ENCODE measurements at regions not wholly inside any gene's neighbourhood (a gene's known extent, or its start where the extent isn't known, plus 50 kb on each side); places are given as distances from the start of the nearest gene placed in this dataset.

DNA sequence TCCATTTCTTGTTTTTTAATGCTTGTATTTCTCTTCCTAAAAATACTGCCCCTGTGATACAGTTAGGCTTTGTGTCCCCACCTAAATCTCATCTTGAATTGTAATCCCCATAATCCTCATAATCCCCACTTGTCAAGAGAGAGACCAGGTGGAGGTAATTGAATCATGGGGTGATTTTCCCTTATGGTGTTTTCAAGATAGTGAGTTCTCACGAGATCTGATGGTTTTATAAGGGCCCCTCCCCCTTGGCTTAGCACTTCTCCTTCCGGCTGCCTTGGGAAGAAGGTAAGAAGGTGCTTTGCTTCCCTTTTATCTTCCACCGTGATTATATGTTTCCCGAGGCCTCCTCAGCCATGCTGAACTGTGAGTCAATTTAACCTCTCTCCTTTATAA lies 227.4 kb downstream of the MAN2A1 start:
- no peak overlapping the region for H3K9ac ChIP-seq (ENCODE audit: low read length)
- no peak overlapping the region for H3K4me3 ChIP-seq (ENCODE audit: low read length)
- peaks cover 3% of the 10 kb centered on the region for H3K4me1 ChIP-seq (ENCODE audit: control insufficient read depth, insufficient read depth, low read length)
- no peaks in the 10 kb centered on the region for H3K9me3 ChIP-seq (ENCODE audit: control insufficient read depth, low read length)
- no peaks in the 10 kb centered on the region for H3K36me3 ChIP-seq (ENCODE audit: control insufficient read depth, insufficient read depth, low read length, severe bottlenecking)
- no peaks in the 10 kb centered on the region for H3K27me3 ChIP-seq (replicated peaks; ENCODE audit: control insufficient read depth, insufficient read depth, low read length)
- DNase-seq (ENCODE audit: low read depth) = no peak

DNA sequence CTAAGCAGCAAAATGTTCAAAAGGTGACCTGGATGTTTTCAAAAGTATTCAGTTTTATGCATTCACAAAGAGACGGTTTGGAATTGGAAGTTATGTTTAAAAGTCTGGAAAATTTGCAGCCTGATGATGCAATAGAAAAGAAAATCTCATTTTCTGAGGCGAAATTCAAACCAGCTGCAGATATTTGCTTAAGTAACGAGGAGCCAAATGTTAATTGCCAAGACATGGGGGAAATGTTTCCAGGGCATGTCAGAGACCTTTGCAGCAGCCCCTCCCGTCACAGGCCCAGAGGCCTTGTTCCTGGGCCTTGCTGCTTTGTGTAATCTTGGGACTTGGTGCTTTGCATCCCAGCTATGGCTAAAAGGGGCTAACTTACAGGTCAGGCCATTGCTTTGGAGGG lies 228.2 kb downstream of the MAN2A1 start:
- Histone ChIP-seq H3K9ac (ENCODE audit: low read length) (no peak overlapping the region), H3K36me3 (ENCODE audit: control insufficient read depth, insufficient read depth, low read length, severe bottlenecking) (no peaks in the 10 kb centered on the region), H3K27me3 (replicated peaks; ENCODE audit: control insufficient read depth, insufficient read depth, low read length) (no peaks in the 10 kb centered on the region), H3K4me1 (ENCODE audit: control insufficient read depth, insufficient read depth, low read length) (peaks cover 3% of the 10 kb centered on the region), H3K4me3 (ENCODE audit: low read length) (no peak overlapping the region), H3K9me3 (ENCODE audit: control insufficient read depth, low read length) (no peaks in the 10 kb centered on the region)
- DNase-seq (ENCODE audit: low read depth) = peak; percentile 65

DNA sequence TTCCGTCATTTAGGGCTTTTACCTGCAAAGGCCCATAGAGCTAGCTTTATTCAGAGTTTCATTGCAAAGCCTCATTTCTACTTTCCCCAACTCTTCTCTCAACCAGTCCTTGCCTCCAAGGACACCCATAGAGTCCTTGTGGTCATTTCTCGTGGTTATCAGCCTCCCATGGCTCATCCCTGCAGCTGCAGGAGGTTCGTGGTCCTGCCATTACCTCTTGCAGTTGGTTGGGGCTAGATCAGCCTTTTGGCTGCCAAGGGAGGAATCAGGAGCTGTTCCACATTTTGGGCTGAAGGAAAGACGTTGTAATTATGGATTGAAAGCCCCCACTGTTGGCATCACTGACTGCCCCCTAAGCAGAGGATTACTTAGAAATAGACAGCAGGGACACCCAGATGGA lies 231.0 kb downstream of the MAN2A1 start:
- Histone ChIP-seq H3K4me3 (ENCODE audit: low read length) (no peak overlapping the region), H3K36me3 (ENCODE audit: control insufficient read depth, insufficient read depth, low read length, severe bottlenecking) (no peaks in the 10 kb centered on the region), H3K9me3 (ENCODE audit: control insufficient read depth, low read length) (no peaks in the 10 kb centered on the region), H3K9ac (ENCODE audit: low read length) (no peak overlapping the region), H3K27me3 (replicated peaks; ENCODE audit: control insufficient read depth, insufficient read depth, low read length) (peaks cover 8% of the 10 kb centered on the region), H3K4me1 (ENCODE audit: control insufficient read depth, insufficient read depth, low read length) (peaks cover 3% of the 10 kb centered on the region)
- no peak for DNase-seq (ENCODE audit: low read depth)

DNA sequence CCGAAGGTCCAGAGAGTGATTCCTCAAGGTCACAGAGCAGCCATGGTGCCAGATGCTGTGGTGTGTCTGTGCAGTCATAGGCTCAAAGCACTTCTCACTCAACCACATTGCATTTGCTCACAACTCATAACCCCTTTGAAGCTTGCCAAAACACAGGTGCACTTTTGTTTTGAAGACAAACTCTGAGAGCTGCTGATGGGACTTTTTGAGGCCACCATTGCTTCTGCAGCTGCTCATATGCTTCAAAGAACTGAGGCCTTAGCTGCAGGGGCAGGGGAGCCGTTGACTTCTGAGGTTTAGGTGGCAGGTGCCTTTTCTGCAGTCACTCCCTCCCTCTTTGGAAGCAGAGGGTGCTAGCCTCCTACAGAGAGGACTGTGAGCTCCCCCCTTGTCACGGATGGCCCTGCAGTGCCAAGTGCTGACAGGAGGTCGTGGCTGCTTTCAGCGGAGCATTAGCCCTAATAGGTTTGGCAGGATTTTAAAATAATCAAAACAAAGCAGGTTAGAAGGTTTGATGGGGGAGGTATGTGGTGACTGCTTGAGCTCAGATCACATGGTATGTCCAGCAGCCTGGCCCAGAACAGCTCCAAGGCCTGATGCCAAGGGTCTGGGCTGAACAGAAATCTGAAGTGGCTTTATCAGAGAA lies 232.1 kb downstream of the MAN2A1 start:
- no peak overlapping the region for H3K9ac ChIP-seq (ENCODE audit: low read length)
- no peak for DNase-seq (ENCODE audit: low read depth)
- no peaks in the 10 kb centered on the region for H3K36me3 ChIP-seq (ENCODE audit: control insufficient read depth, insufficient read depth, low read length, severe bottlenecking)
- H3K4me1 ChIP-seq (ENCODE audit: control insufficient read depth, insufficient read depth, low read length) = peaks cover 3% of the 10 kb centered on the region
- H3K9me3 ChIP-seq (ENCODE audit: control insufficient read depth, low read length) = no peaks in the 10 kb centered on the region
- no peak overlapping the region for H3K4me3 ChIP-seq (ENCODE audit: low read length)
- H3K27me3 ChIP-seq (replicated peaks; ENCODE audit: control insufficient read depth, insufficient read depth, low read length) = peaks cover 8% of the 10 kb centered on the region

DNA sequence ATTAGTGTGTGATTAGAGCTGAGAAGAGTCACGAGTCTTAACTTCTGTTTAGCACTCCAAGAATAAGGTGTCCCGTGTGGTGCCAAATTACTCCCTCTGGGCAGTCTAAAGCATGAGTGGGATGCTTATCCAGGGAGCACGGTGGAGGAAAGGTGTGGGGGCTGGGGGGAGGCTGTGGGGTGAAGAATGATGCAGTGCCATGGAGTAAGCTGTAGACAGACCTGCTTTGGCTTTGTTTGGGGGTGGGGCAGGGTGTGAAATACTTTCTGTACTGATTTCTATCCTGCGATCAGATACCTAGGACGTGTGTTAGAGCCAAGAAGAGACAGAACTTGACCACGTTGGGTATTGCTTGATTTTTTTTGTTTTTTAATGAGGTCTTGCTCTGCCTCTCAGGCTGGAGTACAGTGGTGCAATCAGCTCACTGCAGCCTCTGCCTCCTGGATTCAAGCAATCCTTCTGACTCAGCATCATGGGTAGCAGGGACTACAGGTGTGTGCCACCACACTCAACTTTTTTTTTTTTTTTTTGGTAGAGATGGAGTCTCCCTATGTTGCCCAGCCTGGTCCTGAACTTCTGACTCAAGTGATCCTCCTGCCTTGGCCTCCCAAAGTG lies 232.8 kb downstream of the MAN2A1 start:
- DNase-seq (ENCODE audit: low read depth) = no peak
- no peaks in the 10 kb centered on the region for H3K9me3 ChIP-seq (ENCODE audit: control insufficient read depth, low read length)
- no peaks in the 10 kb centered on the region for H3K36me3 ChIP-seq (ENCODE audit: control insufficient read depth, insufficient read depth, low read length, severe bottlenecking)
- H3K9ac ChIP-seq (ENCODE audit: low read length) = no peak overlapping the region
- H3K27me3 ChIP-seq (replicated peaks; ENCODE audit: control insufficient read depth, insufficient read depth, low read length) = peaks cover 8% of the 10 kb centered on the region
- H3K4me3 ChIP-seq (ENCODE audit: low read length) = no peak overlapping the region
- peaks cover 3% of the 10 kb centered on the region for H3K4me1 ChIP-seq (ENCODE audit: control insufficient read depth, insufficient read depth, low read length)

DNA sequence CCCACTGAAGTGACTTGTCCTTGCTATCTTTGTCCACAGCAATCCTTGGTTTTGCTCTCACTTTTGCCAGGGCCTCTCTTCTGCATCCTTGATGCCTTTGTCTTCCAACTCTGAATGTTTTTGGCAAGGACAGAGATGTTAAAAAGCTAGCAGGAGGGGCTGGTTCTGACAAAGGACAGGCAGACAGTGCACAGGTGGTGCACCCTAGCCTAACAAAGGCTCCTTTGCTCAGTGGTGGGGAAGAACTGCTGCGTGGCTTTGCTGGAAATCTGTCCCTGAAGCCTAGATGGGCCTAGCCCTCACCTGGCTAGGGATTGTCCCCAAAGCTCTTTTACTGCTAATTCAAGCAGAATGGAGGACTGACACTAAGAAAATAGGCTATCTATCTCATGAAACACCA lies 233.5 kb downstream of the MAN2A1 start:
- H3K9me3 ChIP-seq (ENCODE audit: control insufficient read depth, low read length) = no peaks in the 10 kb centered on the region
- H3K27me3 ChIP-seq (replicated peaks; ENCODE audit: control insufficient read depth, insufficient read depth, low read length) = peaks cover 8% of the 10 kb centered on the region
- H3K36me3 ChIP-seq (ENCODE audit: control insufficient read depth, insufficient read depth, low read length, severe bottlenecking) = no peaks in the 10 kb centered on the region
- no peaks in the 10 kb centered on the region for H3K4me1 ChIP-seq (ENCODE audit: control insufficient read depth, insufficient read depth, low read length)
- H3K4me3 ChIP-seq (ENCODE audit: low read length) = no peak overlapping the region
- no peak overlapping the region for H3K9ac ChIP-seq (ENCODE audit: low read length)
- no peak for DNase-seq (ENCODE audit: low read depth)

DNA sequence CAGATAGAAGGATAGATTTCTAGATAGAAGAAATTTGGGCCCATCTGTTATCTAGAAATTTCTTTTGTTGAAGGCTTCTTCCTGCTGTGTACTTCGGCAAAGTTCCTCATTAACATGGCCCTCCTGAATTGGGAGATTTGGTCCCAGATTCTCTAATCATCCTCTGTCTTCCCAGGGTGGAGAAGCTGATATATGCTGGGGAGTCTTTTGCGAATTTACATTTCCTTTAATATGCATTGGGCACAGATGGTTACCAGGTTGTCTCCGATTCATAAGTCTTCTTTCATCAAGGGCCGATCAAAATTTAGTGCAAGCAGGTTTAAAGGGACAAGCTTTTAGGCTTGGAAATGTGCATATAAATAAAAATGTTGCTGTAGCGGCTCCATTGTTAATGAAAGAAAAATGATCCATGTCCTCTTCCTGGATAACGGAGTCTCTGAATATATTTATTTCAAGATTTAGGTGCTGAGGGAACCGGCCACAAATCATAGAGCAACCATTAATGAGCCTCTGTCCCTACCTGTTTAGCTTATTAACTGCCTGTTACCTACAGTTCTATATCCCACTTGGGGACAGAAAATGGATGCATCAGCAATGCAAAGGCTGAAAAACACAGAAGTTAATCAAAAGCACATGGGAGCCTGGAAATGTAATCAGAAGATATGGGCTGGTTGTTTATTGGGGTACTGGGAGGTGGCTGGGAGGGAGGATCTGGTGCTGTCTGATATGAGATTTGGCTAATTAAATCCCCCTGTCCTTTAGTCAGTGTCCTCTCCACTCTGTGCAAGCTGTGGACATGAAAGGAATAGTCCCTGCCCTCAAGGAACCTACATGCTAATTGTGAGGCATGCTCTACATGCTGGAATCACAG lies 234.7 kb downstream of the MAN2A1 start:
- Histone ChIP-seq H3K4me1 (ENCODE audit: control insufficient read depth, insufficient read depth, low read length) (no peaks in the 10 kb centered on the region), H3K36me3 (ENCODE audit: control insufficient read depth, insufficient read depth, low read length, severe bottlenecking) (no peaks in the 10 kb centered on the region), H3K9me3 (ENCODE audit: control insufficient read depth, low read length) (no peaks in the 10 kb centered on the region), H3K4me3 (ENCODE audit: low read length) (no peak overlapping the region), H3K27me3 (replicated peaks; ENCODE audit: control insufficient read depth, insufficient read depth, low read length) (peaks cover 8% of the 10 kb centered on the region), H3K9ac (ENCODE audit: low read length) (no peak overlapping the region)
- no peak for DNase-seq (ENCODE audit: low read depth)

DNA sequence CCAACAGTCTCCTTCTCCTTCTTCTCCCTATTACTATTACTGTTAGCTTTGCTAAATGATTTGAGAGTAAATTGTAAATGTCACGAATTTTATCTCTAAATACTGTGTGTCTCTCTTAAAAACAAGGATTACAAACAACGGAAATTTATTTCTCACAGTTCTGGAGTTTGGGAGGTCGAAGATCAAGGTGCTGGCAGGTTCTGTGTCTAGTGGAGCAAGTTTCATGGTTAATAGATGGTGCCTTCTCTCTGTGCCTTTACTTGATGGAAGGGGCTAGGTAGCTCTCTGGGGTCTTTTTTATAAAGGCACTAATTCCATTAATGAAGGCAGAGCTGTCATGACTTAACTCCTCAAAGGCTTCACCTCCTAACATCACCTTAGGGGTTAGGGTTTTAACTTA lies 237.9 kb downstream of the MAN2A1 start:
- Histone ChIP-seq H3K36me3 (ENCODE audit: control insufficient read depth, insufficient read depth, low read length, severe bottlenecking) (no peaks in the 10 kb centered on the region), H3K4me1 (ENCODE audit: control insufficient read depth, insufficient read depth, low read length) (no peaks in the 10 kb centered on the region), H3K9ac (ENCODE audit: low read length) (no peak overlapping the region), H3K9me3 (ENCODE audit: control insufficient read depth, low read length) (no peaks in the 10 kb centered on the region), H3K4me3 (ENCODE audit: low read length) (no peak overlapping the region), H3K27me3 (replicated peaks; ENCODE audit: control insufficient read depth, insufficient read depth, low read length) (peaks cover 8% of the 10 kb centered on the region)
- DNase-seq (ENCODE audit: low read depth) = no peak

DNA sequence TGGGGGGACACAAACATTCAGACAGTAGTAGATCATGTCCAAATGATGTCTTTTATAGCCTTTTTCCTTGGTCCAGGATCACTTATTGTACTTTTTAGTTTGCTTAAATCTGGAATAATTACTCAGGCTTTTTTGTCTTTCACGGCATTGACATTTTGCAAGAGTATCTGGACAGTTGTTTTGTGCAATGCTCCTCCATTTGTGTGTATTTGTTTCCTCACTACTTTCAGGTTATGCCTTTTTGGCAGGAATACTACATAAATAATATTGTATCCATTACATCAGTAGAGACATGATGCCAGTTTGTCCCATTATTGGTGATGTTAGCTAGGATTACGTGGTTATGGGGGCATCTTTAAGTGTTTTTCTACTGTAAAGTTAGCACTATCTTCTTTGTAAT lies 238.3 kb downstream of the MAN2A1 start:
- no peaks in the 10 kb centered on the region for H3K9me3 ChIP-seq (ENCODE audit: control insufficient read depth, low read length)
- no peaks in the 10 kb centered on the region for H3K36me3 ChIP-seq (ENCODE audit: control insufficient read depth, insufficient read depth, low read length, severe bottlenecking)
- H3K27me3 ChIP-seq (replicated peaks; ENCODE audit: control insufficient read depth, insufficient read depth, low read length) = peaks cover 8% of the 10 kb centered on the region
- H3K9ac ChIP-seq (ENCODE audit: low read length) = no peak overlapping the region
- H3K4me3 ChIP-seq (ENCODE audit: low read length) = no peak overlapping the region
- DNase-seq (ENCODE audit: low read depth) = no peak
- H3K4me1 ChIP-seq (ENCODE audit: control insufficient read depth, insufficient read depth, low read length) = no peaks in the 10 kb centered on the region

DNA sequence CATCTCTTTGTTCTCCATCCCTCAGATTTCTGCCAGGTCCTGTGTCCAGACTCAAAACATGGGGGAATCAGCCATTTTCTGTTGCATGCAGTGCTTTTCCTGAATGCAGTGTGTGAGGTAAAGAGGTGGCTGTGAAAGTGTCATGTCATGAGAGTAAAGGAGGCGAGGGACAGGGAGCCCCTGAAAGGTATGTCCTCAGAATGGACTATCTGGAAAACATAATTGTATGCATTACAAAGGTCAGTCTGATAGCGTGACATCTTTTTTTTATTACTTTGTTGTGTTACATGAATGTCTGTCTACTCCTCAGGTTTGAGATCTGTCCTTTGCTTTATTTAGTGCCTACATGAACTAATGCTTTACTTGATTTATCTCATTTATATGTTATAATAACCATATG lies 239.1 kb downstream of the MAN2A1 start:
- Histone ChIP-seq H3K36me3 (ENCODE audit: control insufficient read depth, insufficient read depth, low read length, severe bottlenecking) (no peaks in the 10 kb centered on the region), H3K9me3 (ENCODE audit: control insufficient read depth, low read length) (no peaks in the 10 kb centered on the region), H3K9ac (ENCODE audit: low read length) (no peak overlapping the region), H3K27me3 (replicated peaks; ENCODE audit: control insufficient read depth, insufficient read depth, low read length) (peaks cover 8% of the 10 kb centered on the region), H3K4me3 (ENCODE audit: low read length) (no peak overlapping the region), H3K4me1 (ENCODE audit: control insufficient read depth, insufficient read depth, low read length) (no peaks in the 10 kb centered on the region)
- DNase-seq (ENCODE audit: low read depth) = no peak

DNA sequence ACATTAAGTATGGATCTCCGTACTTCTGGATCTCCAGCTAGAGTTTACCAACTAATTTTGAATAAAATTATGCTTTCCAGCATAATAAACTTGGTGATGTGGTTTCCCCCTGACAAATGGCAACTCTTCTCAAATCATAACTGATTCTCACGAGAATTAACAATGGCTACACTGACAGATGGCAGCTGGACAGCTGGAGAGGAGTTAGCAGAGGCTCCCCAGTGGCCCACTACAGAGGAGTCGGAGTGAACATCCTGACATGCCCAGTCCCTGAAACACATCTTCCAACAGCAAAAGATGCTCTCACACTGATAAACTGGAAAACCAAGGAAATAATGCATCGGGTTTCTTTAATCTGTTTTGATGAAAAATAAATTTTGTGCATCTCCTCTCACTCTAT lies 239.6 kb downstream of the MAN2A1 start:
- Histone ChIP-seq H3K27me3 (replicated peaks; ENCODE audit: control insufficient read depth, insufficient read depth, low read length) (peaks cover 8% of the 10 kb centered on the region), H3K9ac (ENCODE audit: low read length) (no peak overlapping the region)

More for the DNA sequence above, 239.6 kb downstream of the MAN2A1 start:
- no peaks in the 10 kb centered on the region for H3K4me1 ChIP-seq (ENCODE audit: control insufficient read depth, insufficient read depth, low read length)
- no peaks in the 10 kb centered on the region for H3K36me3 ChIP-seq (ENCODE audit: control insufficient read depth, insufficient read depth, low read length, severe bottlenecking)
- DNase-seq (ENCODE audit: low read depth) = no peak
- no peaks in the 10 kb centered on the region for H3K9me3 ChIP-seq (ENCODE audit: control insufficient read depth, low read length)
- H3K4me3 ChIP-seq (ENCODE audit: low read length) = no peak overlapping the region
